NCI-H1105 (cell line): ENCODE measurements at regions not wholly inside any gene's neighbourhood (a gene's known extent, or its start where the extent isn't known, plus 50 kb on each side); places are given as distances from the start of the nearest gene placed in this dataset.

ENCODE experiments used
- DNase-seq: peaks from one replicate; lab custom pipeline; 2025; lab: John Stamatoyannopoulos, UW

DNA sequence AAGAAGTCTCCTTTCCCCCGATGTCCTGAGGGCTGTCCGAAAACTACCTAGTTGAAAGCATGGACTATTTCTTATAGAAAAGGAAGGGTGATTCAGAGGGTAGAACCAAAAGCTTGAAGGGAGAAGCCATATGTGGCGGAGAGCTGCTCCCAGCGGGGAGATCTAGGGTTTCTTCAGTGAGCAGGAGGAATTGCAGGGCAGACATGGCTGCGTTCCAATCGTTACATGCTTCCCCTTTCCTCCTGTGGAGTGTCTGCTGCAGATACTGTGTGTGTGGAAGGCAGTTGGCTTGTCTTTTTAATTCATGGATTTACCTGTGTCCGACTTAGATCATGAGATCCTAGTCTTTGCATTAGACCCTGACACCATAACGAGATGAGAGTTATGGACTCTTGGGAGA, 799.5 kb downstream of the QKI start:
- DNase-seq, result no peak

DNA sequence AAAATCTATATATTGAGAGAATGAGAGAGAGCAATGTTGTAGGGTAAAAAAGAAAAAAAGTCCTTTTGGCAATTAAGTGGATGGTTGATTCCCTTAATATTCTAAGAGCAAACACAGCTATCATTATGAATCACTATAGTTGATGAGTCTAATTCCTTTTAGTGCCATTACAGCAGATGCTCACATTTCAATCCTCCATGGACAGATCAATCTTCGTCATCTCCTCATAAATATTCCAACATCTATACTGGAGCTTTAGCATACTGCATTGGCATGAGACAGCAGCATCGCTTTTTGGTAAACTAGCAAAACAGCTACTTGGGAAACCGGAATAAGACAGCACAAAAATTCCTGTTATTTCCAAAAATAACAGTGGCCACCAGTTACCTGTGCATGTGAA, 796.7 kb downstream of the QKI start:
- no peak for DNase-seq

DNA sequence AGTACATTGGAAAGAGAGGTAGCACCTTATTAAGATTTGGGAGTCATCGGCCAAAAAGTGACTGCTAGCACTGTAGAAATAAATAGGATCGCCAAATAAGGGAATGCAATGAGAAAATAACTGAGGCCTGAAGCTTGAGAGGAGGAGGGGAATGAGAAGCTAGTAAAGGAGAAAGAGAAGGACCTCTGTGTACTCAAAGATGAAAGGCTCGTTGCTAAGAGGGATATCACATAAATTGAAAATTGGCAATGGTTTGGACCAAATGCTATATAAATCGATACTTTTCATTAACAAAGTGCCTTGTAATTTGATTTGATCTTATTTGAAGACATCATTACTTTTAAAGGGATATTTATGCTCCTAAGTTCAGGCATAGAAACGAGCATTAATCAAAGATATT, 796.3 kb downstream of the QKI start:
- no peak for DNase-seq

DNA sequence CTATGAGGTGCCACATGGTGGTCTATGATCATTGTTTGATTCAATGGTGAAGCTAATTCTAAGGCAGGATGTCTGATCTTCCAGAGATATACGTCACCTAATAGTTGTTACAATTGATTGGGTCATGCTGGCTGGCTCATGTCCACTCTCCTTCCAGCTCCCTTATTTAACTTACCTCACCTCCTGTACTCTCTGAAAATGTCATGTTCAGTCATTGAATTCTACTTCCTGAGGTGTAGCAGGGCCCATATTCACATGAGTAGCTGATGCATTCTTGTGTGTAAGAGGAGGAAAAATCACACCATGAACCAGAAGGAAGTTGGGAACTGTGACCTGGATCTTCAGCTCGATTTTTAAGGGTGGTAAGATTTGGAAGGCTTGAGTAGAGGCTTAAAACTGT, 795.8 kb downstream of the QKI start:
- DNase-seq, result no peak

DNA sequence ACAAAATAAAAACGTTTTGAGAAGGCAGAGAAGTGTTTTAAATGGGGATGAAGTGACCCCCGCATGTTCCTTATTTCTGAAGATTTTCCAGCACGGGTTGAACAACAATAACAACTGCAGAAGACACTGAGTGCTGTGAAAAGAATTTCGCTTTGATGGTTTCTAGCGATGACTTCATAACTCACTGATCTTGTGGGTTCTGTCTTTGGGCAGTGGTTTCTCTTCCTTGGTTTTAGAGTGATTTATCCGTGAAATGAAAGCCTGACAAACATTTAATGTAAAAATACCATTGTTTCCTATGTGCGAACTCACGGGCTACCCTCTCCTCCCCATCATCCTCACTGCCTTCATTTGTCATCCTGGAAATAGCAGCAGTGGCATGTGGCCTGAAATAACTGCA, 793.9 kb downstream of the QKI start:
- DNase-seq, result no peak

DNA sequence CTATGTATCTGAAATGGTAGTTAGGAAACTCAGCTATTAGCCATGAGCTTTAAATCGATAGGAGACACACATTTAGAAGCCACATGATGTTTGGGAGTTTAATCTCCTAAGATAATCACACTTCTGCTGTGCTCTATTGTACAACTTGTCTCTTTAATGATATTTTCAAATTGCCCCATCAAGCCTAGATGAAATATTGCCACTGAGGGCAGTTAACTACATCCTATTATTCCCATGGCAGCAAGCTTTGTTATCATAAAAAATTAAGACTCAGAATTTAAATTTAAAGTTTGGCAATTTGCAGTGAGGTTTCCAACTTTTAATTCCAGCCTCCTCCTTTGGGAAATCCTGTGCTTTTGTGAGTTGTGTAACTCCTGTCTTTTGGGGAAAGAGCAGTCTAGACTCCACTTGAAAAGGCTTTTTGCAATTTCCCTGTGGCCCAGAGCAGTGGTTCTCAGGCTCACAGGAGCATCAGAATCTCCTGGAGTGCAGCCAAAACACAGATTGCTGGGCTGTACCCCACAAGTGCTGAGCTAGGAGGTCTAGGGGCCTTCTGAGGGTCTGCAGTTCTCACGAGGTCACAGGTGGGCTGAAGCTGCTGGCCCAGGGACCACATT, 792.4 kb downstream of the QKI start:
- no peak for DNase-seq

DNA sequence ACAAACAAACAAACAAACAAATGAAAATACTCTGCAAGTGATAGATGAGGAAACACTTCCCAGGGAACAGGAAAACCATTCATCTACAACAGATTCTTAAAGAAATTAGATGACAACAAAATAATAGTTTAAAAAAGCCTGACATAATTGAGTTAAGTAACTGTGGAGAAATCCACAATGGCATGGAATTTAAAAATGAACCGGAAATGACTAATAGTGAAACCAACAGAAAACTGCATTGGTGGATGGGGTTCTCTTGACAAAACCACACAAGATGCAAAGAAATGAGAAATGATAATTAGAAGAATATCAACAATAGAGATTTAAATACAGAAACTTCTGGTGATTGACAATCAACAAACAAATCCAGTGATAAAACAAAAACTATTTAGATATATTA, 785.6 kb downstream of the QKI start:
- DNase-seq, result no peak

DNA sequence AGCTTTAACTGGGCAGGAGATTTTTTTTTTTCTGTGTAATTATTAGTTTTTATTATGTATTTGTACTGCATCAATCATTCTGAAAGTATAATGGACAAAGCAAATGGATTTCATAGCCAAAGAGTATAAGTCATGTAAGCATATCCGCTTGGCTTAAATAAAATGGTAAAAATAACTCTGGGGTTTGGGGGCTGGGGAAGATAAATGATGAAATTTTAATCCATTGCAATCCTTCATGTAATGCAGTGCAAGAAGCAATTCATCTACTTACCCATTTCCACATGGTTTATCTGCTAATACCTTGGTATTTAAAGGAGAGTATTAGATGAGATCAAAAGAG, 781.4 kb downstream of the QKI start:
- DNase-seq, result no peak

DNA sequence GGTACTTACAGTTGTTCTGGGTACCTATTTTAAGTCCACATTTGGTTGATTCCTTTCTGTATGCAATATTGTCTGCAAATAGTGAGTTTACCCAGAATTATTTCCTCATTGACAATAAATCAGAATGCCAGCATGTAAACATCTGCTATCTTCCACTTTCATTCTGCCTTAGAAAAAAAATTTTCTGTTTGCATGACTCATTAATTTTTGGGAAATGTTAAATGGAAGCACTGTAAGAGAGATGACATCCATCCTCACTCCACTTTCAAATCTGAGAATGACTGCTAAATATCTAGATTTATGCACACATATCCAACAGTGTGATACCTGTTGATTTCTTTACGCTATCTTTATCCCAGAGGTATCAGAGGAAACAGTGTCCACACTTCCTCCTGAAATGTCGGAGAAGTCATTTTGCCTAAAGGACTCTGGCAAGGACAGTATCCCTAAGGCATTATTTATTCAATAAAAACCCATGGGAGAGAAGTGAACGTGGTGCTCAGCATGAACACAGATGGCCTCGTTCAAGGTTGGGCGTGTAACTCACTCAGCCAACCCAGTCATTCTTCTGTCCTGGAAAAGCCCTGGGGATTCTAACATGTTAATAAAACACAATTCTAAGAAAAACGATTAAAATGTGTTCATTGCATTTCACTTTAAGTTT, 780.9 kb downstream of the QKI start:
- no peak for DNase-seq

DNA sequence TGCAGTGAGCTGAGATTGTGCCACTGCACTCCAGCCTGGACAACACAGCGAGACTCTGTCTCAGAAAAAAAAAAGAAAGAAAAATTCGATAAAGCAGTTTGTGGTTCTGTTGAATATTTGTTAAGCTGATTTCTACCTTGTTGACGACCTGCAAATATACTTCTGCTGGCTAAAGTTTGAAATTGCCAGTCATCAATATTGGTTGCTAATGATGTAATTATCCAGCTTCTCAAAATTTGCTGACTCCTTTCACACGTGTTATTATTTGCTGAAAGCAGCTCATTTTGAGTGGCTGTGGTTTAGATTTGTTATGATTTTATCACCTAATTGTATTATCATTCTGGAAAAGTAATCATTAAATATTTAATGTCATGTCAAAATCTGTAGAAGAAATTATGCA, 774.3 kb downstream of the QKI start:
- DNase-seq, result no peak

DNA sequence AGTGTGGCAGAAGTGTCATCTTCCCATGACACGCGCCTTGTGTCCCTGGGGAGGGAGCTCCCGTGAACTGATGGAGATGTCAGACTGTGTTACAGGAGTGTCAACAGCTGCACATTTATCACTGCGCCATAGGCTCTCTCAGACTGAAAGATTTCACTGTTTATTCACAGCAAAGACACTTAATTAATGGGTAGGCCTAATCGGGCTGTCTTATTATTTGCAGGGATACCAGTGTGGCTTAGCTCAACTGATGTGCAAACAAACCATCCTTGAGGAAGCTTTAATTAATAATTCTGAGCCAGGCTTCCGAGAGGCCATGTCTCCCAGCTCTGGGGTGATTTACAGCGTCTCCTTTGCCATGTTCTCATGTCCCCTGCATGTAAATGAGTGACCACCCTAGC, 771.0 kb downstream of the QKI start:
- peak; percentile 81 for DNase-seq

DNA sequence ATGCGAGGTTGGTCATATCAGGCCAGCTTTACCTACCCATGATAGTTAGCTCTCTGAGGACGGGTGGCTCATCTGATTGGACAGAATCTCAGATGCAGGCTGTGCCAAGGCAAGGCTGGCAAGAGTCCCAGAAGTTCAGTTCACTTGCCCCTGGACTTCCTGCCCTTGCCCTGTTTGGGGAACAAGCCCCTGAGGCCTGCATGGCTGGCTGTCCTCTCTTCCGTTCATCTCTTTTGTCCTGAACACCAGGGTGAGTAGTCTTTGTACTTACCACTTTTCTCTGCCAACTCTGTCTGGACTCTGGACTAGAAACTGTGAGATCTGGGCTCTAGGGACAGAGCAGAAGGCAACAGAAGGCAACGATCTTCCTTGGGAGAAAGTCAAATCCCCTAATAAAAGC, 769.9 kb downstream of the QKI start:
- peak; percentile 2 for DNase-seq

DNA sequence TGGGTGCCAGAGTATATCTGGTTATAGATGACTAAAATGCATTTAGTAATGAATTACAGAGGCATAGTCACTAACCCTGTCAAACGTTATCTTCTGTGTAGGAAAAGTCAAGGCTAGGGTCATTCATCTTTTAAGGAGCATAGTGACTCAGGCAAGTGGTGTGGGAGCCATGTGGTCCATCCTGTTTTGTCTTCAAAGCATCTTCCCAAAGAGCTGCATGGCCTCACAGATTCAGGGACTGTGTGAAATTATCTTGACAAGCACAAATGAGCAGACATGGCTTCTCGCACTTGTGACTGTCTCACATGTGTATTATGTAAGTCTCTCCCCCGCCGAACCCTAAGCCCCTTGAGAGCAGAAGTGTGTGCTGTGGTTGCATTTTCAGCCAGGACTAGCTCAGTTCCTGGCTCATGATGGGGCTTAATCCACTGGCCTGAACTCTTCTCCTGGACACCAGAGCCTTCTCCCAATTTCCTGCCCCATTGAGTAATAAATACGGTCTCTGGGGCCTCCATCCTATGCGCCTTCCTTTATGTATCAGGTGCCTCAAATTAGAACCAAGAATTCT, 769.1 kb downstream of the QKI start:
- no peak for DNase-seq

DNA sequence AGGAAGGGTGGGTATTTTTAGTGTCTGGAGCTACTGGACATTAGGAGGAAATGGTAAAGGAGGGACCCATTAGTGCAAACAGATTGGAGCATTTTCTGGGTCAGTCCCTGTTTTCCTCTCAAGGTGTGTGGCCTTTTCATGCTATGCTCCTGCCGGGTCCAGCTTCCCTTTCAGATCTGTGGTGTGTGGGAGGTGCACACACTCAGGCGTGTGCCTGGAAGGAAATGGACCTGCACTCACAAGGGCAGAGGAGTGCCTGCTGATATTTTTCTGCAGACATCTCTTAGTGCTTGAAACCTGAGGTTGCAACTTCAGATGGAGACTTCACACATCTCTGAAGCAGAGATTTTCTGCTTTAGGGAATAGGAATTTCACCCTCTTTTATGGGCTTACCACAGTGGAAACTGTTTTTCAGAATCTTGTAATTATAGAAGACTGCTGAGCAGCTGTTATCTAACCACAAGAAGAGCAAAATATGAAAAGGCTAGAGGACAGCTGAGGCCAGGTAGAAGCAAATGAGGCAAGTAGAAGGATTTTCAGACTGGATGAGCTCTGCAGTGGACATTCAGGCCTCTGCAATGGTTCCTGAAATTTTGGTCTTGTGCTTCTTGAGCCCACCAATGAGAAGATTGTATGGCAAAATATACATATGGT, 764.3 kb downstream of the QKI start:
- DNase-seq, result no peak

DNA sequence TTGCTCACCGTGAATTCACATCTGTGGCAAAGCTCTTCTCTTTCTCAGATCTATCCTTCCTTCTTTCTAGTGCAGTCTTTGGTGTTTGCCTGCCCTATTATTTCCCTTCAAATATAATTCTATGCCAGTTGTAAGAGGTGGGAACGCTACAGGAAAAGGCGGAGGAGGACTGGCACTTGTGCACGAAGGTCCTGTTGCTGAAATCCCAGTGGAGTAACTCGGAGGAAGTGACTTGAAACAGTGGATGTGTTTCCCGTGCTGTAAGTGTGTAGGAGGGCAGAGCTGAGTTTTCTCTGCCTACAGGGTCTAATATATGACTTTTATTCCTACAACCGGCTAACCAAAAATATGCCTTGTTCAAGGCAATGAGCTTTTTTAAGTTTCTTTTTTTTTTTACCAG, 754.8 kb downstream of the QKI start:
- DNase-seq, result no peak

DNA sequence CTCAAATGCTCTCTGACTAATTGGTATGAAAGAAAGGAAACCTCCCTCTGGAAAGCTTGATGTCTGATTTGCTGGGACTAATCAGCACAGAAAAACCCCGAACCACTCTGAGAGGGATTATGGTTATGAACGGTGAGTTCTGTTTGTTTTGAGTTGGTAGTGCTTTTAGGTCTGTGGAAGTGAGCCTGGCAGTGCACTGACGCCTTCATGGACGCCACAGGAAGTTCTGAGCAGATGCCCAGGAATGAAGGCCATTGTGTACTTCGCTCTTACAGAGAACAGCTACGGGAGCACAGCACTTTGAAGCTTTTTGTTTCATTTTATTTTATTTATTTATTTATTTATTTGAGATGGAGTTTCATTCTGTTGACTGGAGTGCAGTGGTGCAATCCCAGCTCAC, 754.1 kb downstream of the QKI start:
- DNase-seq, result no peak

DNA sequence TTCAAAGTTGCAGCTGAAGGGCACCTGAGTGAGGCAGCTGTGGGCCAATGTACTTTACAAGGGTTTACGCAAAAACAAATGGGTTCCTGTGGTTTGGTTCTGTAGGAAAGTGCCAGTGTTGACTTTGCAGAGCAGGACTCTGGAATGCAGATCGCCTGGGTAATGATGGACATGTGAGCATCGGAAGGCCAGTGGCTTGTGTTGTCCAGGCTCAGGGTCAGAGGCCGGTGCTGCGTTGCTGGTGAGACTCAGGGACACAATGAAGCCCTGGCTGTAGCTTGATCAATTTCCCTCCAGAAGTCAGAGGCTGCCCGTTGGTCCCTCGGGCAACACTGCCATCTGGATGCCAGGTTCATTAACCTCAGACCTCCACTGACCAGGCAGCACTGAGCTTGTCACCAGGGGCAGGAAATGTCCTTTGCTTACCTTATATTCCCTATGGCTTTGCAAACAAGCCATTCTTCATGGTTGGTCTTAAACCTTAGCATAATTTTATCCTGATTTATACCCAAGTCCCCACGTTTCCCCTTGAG, 753.4 kb downstream of the QKI start:
- DNase-seq, result no peak

DNA sequence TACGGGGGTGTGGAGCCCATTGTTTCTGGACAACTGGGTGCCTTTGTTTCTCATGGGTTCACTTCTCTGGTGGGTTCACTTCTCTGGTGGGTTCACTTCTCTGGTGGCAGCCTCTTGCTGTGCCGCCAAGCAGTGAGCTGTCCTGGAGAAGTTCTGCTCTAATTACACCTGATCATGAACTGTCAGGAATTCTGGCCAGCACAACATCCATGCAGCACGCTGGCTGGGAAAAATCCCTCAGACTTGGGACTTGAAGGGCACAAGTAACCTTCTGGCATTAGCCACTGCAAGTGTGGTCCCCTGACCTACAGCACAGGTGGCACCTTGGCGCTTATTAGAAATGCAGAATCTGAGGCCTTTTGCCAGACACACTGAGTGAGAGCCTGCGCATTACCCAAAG, 752.5 kb downstream of the QKI start:
- DNase-seq, result no peak

DNA sequence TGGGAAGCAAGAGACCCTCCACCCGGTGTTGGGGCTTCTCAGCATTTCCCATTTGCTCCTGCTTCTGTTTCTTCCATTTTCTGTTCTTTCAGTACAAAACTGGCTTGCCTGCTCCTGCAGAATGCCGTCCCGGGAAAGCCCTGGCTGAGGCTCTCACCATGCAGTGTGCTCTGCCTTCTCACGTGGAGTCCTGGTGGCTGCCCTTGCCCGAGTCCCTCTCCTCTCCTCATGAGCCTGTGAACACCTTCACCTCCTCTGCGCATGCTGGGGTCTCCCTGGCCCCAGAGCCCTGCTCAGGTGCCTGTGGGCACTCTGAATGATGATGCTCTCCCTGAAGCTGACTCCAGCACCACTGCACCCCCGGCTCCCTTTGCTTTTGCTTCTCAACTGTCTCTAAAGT, 752.0 kb downstream of the QKI start:
- DNase-seq, result no peak

DNA sequence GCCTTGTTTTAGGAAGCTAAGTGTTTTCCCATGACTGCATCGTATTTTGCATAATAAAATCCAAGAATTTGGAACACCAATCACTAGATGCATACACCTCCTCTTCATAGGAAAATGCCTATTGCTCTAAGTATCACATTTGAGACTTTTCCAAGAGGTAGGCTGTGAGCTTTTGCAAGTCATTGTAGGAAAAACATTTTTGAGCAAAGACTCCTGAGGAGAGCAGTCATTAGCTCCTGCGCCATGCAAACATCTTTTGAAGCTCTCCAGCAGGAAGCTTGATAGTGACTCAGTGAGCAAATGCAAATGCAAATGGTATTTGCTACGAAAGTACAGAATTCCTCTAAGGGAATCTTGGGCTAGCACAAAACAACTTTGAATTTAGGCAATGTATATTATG, 750.4 kb downstream of the QKI start:
- no peak for DNase-seq

DNA sequence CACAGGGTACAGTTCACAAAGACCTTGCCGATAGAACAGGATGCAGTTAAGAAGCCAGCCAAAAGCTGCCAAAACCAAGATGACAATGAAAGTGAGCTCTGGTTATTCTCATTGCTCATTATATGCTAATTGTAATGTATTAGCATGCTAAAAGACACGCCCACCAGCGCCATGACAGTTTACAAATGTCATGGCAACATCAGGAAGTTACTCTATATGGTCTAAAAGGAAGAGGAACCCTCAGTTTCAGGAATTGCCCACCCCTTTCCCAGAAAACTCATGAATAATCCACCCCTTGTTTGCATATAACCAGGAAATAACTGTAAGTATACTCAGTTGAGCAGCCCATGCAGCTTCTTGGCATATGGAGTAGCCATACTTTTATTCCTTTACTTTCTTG, 748.7 kb downstream of the QKI start:
- no peak for DNase-seq

DNA sequence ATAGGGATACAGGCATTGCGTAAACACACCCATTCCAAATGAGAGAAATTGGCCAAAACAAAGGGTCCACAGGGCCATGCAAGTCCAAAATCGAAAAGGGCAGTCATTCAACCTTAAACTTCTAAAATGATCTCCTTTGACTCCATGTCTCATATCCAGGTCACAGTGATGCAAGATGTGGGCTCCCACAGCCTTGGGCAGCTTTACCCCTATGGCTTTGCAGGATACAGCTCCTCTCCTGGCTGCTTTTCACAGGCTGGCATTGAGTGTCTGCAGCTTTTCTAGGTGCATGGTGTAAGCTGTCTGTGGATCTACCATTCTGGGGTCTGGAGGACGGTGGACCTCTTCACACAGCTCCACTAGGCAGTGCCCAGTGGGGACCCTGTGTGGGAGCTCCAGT, 744.5 kb downstream of the QKI start:
- no peak for DNase-seq

DNA sequence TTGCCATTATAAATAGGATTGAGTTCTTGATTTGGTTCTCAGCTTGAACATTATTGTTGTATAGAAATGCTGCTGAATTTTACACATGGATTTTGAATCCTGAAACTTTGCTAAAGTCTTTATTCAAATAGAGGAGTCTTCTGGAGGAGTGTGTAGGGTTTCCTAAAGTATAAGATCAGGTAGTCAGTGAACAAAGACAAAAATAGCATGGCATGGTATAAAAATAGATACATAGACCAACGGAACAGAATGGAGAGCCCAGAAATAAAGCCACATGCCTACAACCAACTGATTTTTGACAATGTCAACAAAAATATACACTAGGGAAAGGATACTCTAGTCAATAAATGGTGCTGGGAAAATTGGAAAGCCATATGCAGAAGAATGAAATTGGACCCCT, 740.1 kb downstream of the QKI start:
- DNase-seq, result no peak
